ENCODE measurements at regions not wholly inside any gene's neighbourhood (a gene's known extent, or its start where the extent isn't known, plus 50 kb on each side); places are given as distances from the start of the nearest gene placed in this dataset.

- Mint-ChIP-seq H3K27me3 (peaks cover 19% of the 10 kb centered on the region), H3K36me3 (no peaks in the 10 kb centered on the region), H3K9me3 (no peaks in the 10 kb centered on the region), H3K4me3 (no peak overlapping the region), H3K4me1 (no peaks in the 10 kb centered on the region), H3K27ac (no peak overlapping the region)
- DNase-seq: no peak
These were observed 512.7 kb downstream of the LMO4 start for GRCh38 chr1:87841332-87841731.

- H3K36me3 Mint-ChIP-seq: no peaks in the 10 kb centered on the region
These were observed 513.5 kb downstream of the LMO4 start for GRCh38 chr1:87842156-87842555.

GRCh38 chr1:87844251-87844650 is 515.6 kb downstream of the LMO4 start:
- H3K27ac Mint-ChIP-seq: no peak overlapping the region
- no peaks in the 10 kb centered on the region for H3K9me3 Mint-ChIP-seq
- no peak overlapping the region for H3K4me3 Mint-ChIP-seq
- no peaks in the 10 kb centered on the region for H3K36me3 Mint-ChIP-seq
- peaks cover 19% of the 10 kb centered on the region for H3K27me3 Mint-ChIP-seq
- DNase-seq: no peak
- H3K4me1 Mint-ChIP-seq: no peaks in the 10 kb centered on the region

More at GRCh38 chr1:87842156-87842555, 513.5 kb downstream of the LMO4 start:
- no peak for DNase-seq
- Mint-ChIP-seq H3K9me3 (no peaks in the 10 kb centered on the region), H3K4me3 (no peak overlapping the region), H3K4me1 (no peaks in the 10 kb centered on the region), H3K27me3 (peaks cover 19% of the 10 kb centered on the region), H3K27ac (no peak overlapping the region)

GRCh38 chr1:87851490-87851889 is 522.8 kb downstream of the LMO4 start:
- Mint-ChIP-seq H3K36me3 (no peaks in the 10 kb centered on the region), H3K4me1 (no peaks in the 10 kb centered on the region), H3K27me3 (peaks cover 4% of the 10 kb centered on the region), H3K9me3 (no peaks in the 10 kb centered on the region), H3K4me3 (no peak overlapping the region), H3K27ac (no peak overlapping the region)
- DNase-seq: no peak

- H3K4me1 Mint-ChIP-seq: no peaks in the 10 kb centered on the region
- H3K4me3 Mint-ChIP-seq: no peak overlapping the region
- no peaks in the 10 kb centered on the region for H3K9me3 Mint-ChIP-seq
- peaks cover 4% of the 10 kb centered on the region for H3K27me3 Mint-ChIP-seq
- H3K27ac Mint-ChIP-seq: no peak overlapping the region
- no peaks in the 10 kb centered on the region for H3K36me3 Mint-ChIP-seq
- DNase-seq: no peak
These were observed 523.9 kb downstream of the LMO4 start for GRCh38 chr1:87852410-87853161.

GRCh38 chr1:87853576-87854351 is 525.1 kb downstream of the LMO4 start:
- Mint-ChIP-seq H3K27ac (no peak overlapping the region), H3K4me3 (no peak overlapping the region), H3K4me1 (no peaks in the 10 kb centered on the region), H3K27me3 (peaks cover 4% of the 10 kb centered on the region), H3K36me3 (no peaks in the 10 kb centered on the region), H3K9me3 (no peaks in the 10 kb centered on the region)
- DNase-seq: no peak

- Mint-ChIP-seq H3K4me1 (peaks cover 7% of the 10 kb centered on the region), H3K9me3 (peaks cover 9% of the 10 kb centered on the region), H3K36me3 (no peaks in the 10 kb centered on the region), H3K4me3 (no peak overlapping the region), H3K27ac (no peak overlapping the region), H3K27me3 (no peaks in the 10 kb centered on the region)
- DNase-seq: no peak
These were observed 534.6 kb downstream of the LMO4 start for GRCh38 chr1:87863317-87863716.

GRCh38 chr1:87864676-87865075 is 536.0 kb downstream of the LMO4 start:
- no peak overlapping the region for H3K27ac Mint-ChIP-seq
- no peak overlapping the region for H3K4me3 Mint-ChIP-seq

GRCh38 chr1:87866416-87866815 is 537.7 kb downstream of the LMO4 start:
- Mint-ChIP-seq H3K27me3 (no peaks in the 10 kb centered on the region), H3K4me3 (no peak overlapping the region), H3K9me3 (peaks cover 9% of the 10 kb centered on the region), H3K27ac (no peak overlapping the region), H3K36me3 (no peaks in the 10 kb centered on the region), H3K4me1 (peaks cover 10% of the 10 kb centered on the region)
- DNase-seq: no peak

More at GRCh38 chr1:87864676-87865075, 536.0 kb downstream of the LMO4 start:
- peaks cover 10% of the 10 kb centered on the region for H3K4me1 Mint-ChIP-seq
- H3K27me3 Mint-ChIP-seq: no peaks in the 10 kb centered on the region
- H3K36me3 Mint-ChIP-seq: no peaks in the 10 kb centered on the region
- peaks cover 9% of the 10 kb centered on the region for H3K9me3 Mint-ChIP-seq
- DNase-seq: no peak

- Mint-ChIP-seq H3K4me3 (no peak overlapping the region), H3K36me3 (no peaks in the 10 kb centered on the region), H3K9me3 (peaks cover 9% of the 10 kb centered on the region), H3K27ac (no peak overlapping the region), H3K4me1 (peaks cover 12% of the 10 kb centered on the region), H3K27me3 (no peaks in the 10 kb centered on the region)
- DNase-seq: no peak
These were observed 538.9 kb downstream of the LMO4 start for GRCh38 chr1:87867626-87868025.

- Mint-ChIP-seq H3K27ac (no peak overlapping the region), H3K4me1 (peaks cover 8% of the 10 kb centered on the region), H3K4me3 (no peak overlapping the region), H3K36me3 (no peaks in the 10 kb centered on the region), H3K9me3 (peaks cover 9% of the 10 kb centered on the region), H3K27me3 (no peaks in the 10 kb centered on the region)
- DNase-seq: no peak
These were observed 540.9 kb downstream of the LMO4 start for GRCh38 chr1:87869567-87869966.

- Mint-ChIP-seq H3K4me3 (no peak overlapping the region), H3K9me3 (no peaks in the 10 kb centered on the region), H3K27ac (no peak overlapping the region), H3K27me3 (no peaks in the 10 kb centered on the region), H3K36me3 (no peaks in the 10 kb centered on the region), H3K4me1 (peaks cover 5% of the 10 kb centered on the region)
- no peak for DNase-seq
These were observed 543.5 kb downstream of the LMO4 start for GRCh38 chr1:87872189-87872588.

- Mint-ChIP-seq H3K27me3 (no peaks in the 10 kb centered on the region), H3K27ac (no peak overlapping the region), H3K36me3 (no peaks in the 10 kb centered on the region), H3K4me1 (peaks cover 5% of the 10 kb centered on the region), H3K4me3 (no peak overlapping the region), H3K9me3 (no peaks in the 10 kb centered on the region)
- no peak for DNase-seq
These were observed 544.0 kb downstream of the LMO4 start for GRCh38 chr1:87872692-87873091.

GRCh38 chr1:87878873-87879272 is 550.2 kb downstream of the LMO4 start:
- Mint-ChIP-seq H3K9me3 (no peaks in the 10 kb centered on the region), H3K4me1 (no peaks in the 10 kb centered on the region), H3K27me3 (peaks cover 7% of the 10 kb centered on the region), H3K36me3 (no peaks in the 10 kb centered on the region), H3K4me3 (no peak overlapping the region), H3K27ac (no peak overlapping the region)
- no peak for DNase-seq

GRCh38 chr1:87880098-87880760 is 551.5 kb downstream of the LMO4 start:
- H3K27me3 Mint-ChIP-seq: peaks cover 7% of the 10 kb centered on the region
- no peaks in the 10 kb centered on the region for H3K9me3 Mint-ChIP-seq
- H3K36me3 Mint-ChIP-seq: no peaks in the 10 kb centered on the region
- H3K27ac Mint-ChIP-seq: no peak overlapping the region
- no peaks in the 10 kb centered on the region for H3K4me1 Mint-ChIP-seq
- H3K4me3 Mint-ChIP-seq: no peak overlapping the region
- no peak for DNase-seq
